Large intestine (tissue), 3 donors: ENCODE measurements at regions not wholly inside any gene's neighbourhood (a gene's known extent, or its start where the extent isn't known, plus 50 kb on each side); places are given as distances from the start of the nearest gene placed in this dataset.
"Not testable (repeated sequence)": the region's sequence is repeated elsewhere in the genome, so short reads cannot be mapped to it uniquely, and the experiment has no call there.

Source experiments
- DNase-seq, 2 donors: peaks; one replicate each; pipeline versions ENCODE4 v3.0.0 to v3.0.0-alpha.2; 2013
- H3K27ac ChIP-seq: one replicate; pipeline ENCODE4 v1.5.1; 2013; ENCODE audit warnings: low read length
- H3K27me3 ChIP-seq: 2 replicates; pipeline ENCODE4 v1.6.1; 2013; ENCODE audit warnings: low read length; ENCODE audit not compliant: control insufficient read depth, insufficient read depth
- H3K36me3 ChIP-seq: 2 replicates; pipeline ENCODE4 v1.6.1; 2013; ENCODE audit warnings: low read length; ENCODE audit not compliant: control insufficient read depth, insufficient read depth
- H3K4me1 ChIP-seq: one replicate; pipeline ENCODE4 v1.6.1; 2013; ENCODE audit warnings: low read length; ENCODE audit not compliant: control insufficient read depth, insufficient read depth
- H3K4me3 ChIP-seq: one replicate; pipeline ENCODE4 v1.5.1; 2013; ENCODE audit warnings: low read length
- H3K9me3 ChIP-seq: one replicate; pipeline ENCODE4 v1.6.1; 2013; ENCODE audit warnings: mild to moderate bottlenecking, low read depth, low read length, moderate library complexity; ENCODE audit not compliant: control insufficient read depth
- WGBS: methylation state at CpG from one replicate; pipeline ENCODE4 v1.1.5; 2013; ENCODE audit warnings: low lambda C conversion rate; ENCODE audit not compliant: insufficient coverage; 5-methylcytosine and 5-hydroxymethylcytosine counted together

GRCh38 chrX:28223469-28223868 is 242.2 kb upstream of the DCAF8L1 start:
- Histone ChIP-seq H3K27me3 (no peaks in the 10 kb centered on the region), H3K4me3 (no peak overlapping the region), H3K9me3 (no peaks in the 10 kb centered on the region), H3K4me1 (no peaks in the 10 kb centered on the region), H3K36me3 (no peaks in the 10 kb centered on the region), H3K27ac (no peak overlapping the region)
- no peak for DNase-seq
- no CpG with 5 or more reads among the region's 5 CpGs for WGBS

DNA sequence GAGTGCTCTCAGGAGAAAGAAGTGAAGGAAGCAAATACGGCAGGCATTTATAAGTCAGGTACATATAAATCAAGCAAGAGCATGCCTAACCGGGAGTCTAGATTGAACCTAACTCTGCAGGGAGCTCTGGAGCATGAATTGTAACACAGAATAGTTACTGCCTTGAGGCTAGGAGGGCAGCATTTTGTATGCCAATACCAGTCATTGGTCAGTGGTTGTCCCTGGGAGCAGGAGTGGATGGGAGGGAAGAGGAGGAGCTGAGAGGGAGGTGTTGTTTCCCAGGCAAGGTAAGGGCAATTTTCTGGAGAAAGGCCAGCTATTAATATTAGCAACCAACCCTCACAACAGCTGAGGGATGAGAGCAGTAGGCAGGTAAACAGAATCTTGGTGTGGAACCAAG is 224.7 kb upstream of the DCAF8L1 start:
- DNase-seq, result peak in 1 of 2 donors; percentile 1

DNA sequence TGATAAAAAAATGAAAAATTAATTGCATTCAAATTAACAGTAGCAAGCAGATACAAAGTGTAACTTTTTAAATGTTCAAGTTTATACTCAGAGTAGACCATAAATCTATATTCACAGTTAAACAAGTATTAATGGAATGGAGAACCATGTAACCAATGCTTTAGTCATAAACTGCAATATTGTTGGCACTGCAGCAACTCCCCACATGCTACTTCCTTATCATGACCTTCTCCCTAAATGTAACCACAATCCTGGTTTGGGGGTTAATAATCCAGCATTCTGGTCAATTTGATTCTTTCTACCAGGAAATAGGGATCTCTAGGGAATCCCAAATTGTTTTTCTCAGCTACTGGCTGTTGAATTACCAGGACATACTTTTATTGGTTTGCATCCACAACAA is 223.9 kb upstream of the DCAF8L1 start:
- no peak overlapping the region for H3K4me3 ChIP-seq
- no peak overlapping the region for H3K27ac ChIP-seq
- H3K27me3 ChIP-seq, result no peaks in the 10 kb centered on the region
- DNase-seq, result no peak
- H3K36me3 ChIP-seq, result no peaks in the 10 kb centered on the region
- peaks cover 2% of the 10 kb centered on the region for H3K4me1 ChIP-seq
- H3K9me3 ChIP-seq, result no peaks in the 10 kb centered on the region

More for the DNA sequence above, 224.7 kb upstream of the DCAF8L1 start:
- Histone ChIP-seq H3K9me3 (no peaks in the 10 kb centered on the region), H3K27me3 (no peaks in the 10 kb centered on the region), H3K27ac (no peak overlapping the region), H3K36me3 (no peaks in the 10 kb centered on the region), H3K4me1 (peaks cover 2% of the 10 kb centered on the region), H3K4me3 (no peak overlapping the region)
- WGBS, result no CpG with 5 or more reads among the region's 2 CpGs

DNA sequence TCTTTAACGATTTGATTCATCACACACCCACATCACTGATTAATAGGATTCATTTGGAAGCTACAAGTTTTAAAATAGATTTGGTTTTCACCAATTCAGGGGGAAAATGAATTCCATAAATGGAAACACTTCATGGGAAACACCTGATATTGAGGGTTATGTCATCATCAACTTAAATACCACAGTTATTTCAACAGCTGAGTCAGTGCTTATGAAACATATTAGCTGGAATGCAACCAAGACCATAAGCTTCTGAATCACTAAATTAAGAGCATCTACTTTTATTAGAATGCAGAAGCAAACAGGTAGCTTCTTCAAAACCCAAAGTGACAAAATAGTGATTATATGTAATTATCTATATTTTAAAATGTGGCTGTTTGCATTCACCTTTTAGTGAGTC is 207.8 kb upstream of the DCAF8L1 start:
- no peaks in the 10 kb centered on the region for H3K27me3 ChIP-seq
- DNase-seq, result no peak
- no peaks in the 10 kb centered on the region for H3K9me3 ChIP-seq
- H3K4me1 ChIP-seq, result no peaks in the 10 kb centered on the region
- no CpG with 5 or more reads among the region's 1 CpG for WGBS
- H3K27ac ChIP-seq, result no peak overlapping the region
- no peak overlapping the region for H3K4me3 ChIP-seq
- no peaks in the 10 kb centered on the region for H3K36me3 ChIP-seq

GRCh38 chrX:28188526-28188925 is 207.3 kb upstream of the DCAF8L1 start:
- DNase-seq, result no peak
- H3K4me1 ChIP-seq, result no peaks in the 10 kb centered on the region
- H3K4me3 ChIP-seq, result no peak overlapping the region
- H3K36me3 ChIP-seq, result no peaks in the 10 kb centered on the region
- H3K27me3 ChIP-seq, result no peaks in the 10 kb centered on the region
- no peak overlapping the region for H3K27ac ChIP-seq
- H3K9me3 ChIP-seq, result no peaks in the 10 kb centered on the region
- WGBS, result no CpG with 5 or more reads among the region's 1 CpG

- no CpG with 5 or more reads among the region's 2 CpGs for WGBS
These were observed 198.8 kb upstream of the DCAF8L1 start for GRCh38 chrX:28180096-28180495.

GRCh38 chrX:28178206-28178605 is 197.0 kb upstream of the DCAF8L1 start:
- DNase-seq, result no peak
- Histone ChIP-seq H3K9me3 (no peaks in the 10 kb centered on the region), H3K27ac (no peak overlapping the region), H3K4me3 (no peak overlapping the region), H3K36me3 (no peaks in the 10 kb centered on the region), H3K27me3 (no peaks in the 10 kb centered on the region), H3K4me1 (no peaks in the 10 kb centered on the region)
- no CpG with 5 or more reads among the region's 1 CpG for WGBS

More at GRCh38 chrX:28180096-28180495, 198.8 kb upstream of the DCAF8L1 start:
- Histone ChIP-seq H3K27ac (no peak overlapping the region), H3K27me3 (no peaks in the 10 kb centered on the region), H3K36me3 (no peaks in the 10 kb centered on the region), H3K4me3 (no peak overlapping the region), H3K4me1 (no peaks in the 10 kb centered on the region), H3K9me3 (no peaks in the 10 kb centered on the region)
- DNase-seq, result no peak

GRCh38 chrX:28177202-28177601 is 196.0 kb upstream of the DCAF8L1 start:
- no peak overlapping the region for H3K27ac ChIP-seq
- H3K36me3 ChIP-seq, result no peaks in the 10 kb centered on the region
- WGBS, result no CpG with 5 or more reads among the region's 4 CpGs
- DNase-seq, result no peak
- H3K27me3 ChIP-seq, result no peaks in the 10 kb centered on the region
- H3K9me3 ChIP-seq, result no peaks in the 10 kb centered on the region
- no peak overlapping the region for H3K4me3 ChIP-seq
- no peaks in the 10 kb centered on the region for H3K4me1 ChIP-seq

DNA sequence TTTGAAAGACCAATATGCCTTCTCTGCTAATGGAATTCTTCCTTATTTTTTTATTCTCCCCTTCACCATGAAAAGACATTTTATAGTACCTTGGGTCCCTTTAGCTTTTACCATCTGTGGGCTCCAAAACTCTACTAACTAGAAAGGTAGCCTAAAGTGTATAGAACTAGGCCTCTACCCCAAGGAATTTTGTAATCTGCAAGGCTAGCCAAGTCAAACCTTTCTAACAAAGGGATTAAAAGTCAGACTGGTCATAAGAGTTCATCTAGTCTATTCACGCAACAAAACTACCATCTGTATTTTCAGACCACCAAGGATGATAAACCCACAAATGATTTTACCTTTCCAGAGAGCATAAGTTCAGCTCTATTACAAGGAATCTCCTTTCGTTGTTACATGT is 189.5 kb upstream of the DCAF8L1 start:
- Histone ChIP-seq H3K36me3 (no peaks in the 10 kb centered on the region), H3K4me1 (no peaks in the 10 kb centered on the region), H3K27me3 (no peaks in the 10 kb centered on the region), H3K9me3 (no peaks in the 10 kb centered on the region), H3K27ac (no peak overlapping the region), H3K4me3 (no peak overlapping the region)
- no CpG with 5 or more reads among the region's 2 CpGs for WGBS
- DNase-seq, result no peak

DNA sequence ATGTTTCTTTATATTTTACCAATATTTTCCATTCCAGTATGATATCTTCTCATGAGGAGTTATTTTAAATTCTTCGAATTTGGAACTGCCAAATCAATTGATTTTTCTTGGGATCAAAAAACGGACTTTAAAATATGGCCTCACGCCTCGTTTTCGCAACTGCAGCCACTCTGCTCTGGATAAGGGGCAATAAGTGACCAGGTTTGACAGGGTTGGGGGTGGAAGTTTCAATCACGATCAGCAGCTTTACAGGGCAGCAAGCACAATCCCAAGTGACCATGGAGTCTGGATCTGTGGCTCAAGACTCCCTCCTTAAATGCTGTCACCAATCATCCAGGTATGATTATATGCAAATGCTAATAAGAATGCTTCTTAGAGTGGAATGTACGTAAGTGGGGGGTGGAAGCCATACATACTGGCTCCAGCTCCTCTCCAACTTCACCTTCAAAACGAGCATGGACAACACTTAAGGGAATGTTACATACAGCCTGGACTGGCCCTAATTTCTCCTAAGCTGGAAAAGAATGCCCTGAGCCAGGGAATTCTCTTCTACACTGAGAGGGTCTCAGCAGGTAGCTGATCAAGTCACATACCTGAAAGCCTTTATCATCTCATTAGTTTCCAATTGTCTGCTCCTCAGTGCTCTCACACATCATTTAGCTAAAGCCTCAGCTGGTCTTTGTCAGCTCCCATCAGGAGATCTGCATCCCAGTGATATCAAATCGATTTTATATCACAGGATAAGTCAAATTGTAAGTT is 176.9 kb upstream of the DCAF8L1 start:
- no peaks in the 10 kb centered on the region for H3K9me3 ChIP-seq
- no peaks in the 10 kb centered on the region for H3K4me1 ChIP-seq
- WGBS, result no CpG with 5 or more reads among the region's 9 CpGs
- no peaks in the 10 kb centered on the region for H3K36me3 ChIP-seq
- H3K4me3 ChIP-seq, result no peak overlapping the region
- no peak for DNase-seq
- H3K27me3 ChIP-seq, result no peaks in the 10 kb centered on the region
- H3K27ac ChIP-seq, result no peak overlapping the region

DNA sequence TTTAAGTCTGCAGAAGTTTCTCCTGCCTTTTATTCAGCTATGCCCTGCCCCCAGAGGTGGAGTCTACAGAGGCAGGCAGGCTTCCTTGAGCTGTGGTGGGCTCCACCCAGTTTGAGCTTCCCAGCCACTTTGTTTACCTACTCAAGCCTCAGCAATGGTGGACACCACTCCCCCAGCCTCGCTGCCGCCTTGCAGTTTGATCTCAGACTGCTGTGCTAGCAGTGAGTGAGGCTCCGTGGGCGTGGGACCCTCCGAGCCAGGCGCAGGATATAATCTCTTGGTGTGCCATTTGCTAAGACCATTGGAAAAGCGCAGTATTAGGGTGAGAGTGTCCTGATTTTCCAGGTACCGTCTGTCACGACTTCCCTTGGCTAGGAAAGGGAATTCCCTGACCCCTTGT is 171.0 kb upstream of the DCAF8L1 start:
- H3K4me3 ChIP-seq, DNase-seq, H3K4me1 ChIP-seq, H3K27me3 ChIP-seq, H3K36me3 ChIP-seq, H3K9me3 ChIP-seq, H3K27ac ChIP-seq: not testable (repeated sequence)
- no CpG with 5 or more reads among the region's 9 CpGs for WGBS
